ENCODE measurements at regions not wholly inside any gene's neighbourhood (a gene's known extent, or its start where the extent isn't known, plus 50 kb on each side); places are given as distances from the start of the nearest gene placed in this dataset.
"Not testable (repeated sequence)": the region's sequence is repeated elsewhere in the genome, so short reads cannot be mapped to it uniquely, and the experiment has no call there.

DNA sequence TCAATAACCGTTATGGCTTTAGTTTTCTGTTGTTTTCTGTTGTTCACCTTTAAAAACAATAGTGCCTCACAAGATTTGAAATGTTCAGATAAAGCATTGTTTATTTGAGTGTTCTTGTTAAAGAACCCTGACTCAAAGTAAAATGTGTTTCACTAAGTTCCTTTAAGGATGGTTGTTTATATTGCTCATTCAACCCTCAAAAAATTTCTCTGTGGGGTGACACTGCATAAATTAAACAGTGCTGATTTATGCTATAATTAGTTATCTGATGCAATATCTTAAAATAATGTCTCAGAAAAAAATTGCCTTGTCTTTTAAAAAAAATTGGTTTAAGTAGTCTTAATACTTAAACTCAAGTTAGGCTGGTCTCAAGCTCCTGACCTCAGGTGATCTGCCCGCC, 775.1 kb downstream of the FLRT2 start:
- no peak for DNase-seq

DNA sequence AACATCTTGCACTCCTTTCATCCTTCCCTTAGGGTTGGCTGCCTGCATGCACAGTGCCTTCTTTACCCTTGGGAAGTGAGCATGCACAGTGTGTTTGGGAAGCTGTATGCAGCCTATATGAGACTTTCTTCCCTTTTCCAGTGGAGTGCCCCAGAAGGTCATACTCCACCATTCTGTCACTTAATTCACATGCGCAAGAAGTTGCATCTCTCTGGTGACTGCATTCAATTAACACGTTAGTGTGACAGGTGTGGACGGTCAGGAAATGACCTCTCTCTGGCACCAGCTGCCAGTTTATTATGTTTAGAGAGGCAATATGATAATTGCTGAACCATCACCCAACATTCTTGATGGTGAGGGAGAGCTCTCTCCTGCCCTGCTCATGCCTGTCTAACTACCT, 770.0 kb downstream of the FLRT2 start:
- DNase-seq, result no peak

DNA sequence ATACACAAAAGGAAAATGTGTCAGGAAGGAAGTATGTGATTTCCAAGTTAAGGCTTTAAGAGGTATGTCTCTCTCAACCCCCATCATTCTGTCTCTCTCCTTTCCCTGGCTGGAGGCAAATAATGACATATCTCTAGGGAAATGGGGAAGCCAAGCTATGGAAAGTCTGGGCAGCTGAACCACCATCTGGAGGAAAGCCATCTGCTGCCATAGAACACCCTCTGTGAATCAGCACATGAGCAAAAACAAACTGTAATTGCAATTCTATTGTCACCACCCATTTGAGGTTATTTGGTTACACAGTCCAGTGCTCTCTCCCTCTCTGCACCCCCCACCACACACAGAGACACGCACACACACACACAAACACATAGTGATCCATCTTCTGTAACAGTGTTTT, 766.2 kb downstream of the FLRT2 start:
- no peak for DNase-seq

DNA sequence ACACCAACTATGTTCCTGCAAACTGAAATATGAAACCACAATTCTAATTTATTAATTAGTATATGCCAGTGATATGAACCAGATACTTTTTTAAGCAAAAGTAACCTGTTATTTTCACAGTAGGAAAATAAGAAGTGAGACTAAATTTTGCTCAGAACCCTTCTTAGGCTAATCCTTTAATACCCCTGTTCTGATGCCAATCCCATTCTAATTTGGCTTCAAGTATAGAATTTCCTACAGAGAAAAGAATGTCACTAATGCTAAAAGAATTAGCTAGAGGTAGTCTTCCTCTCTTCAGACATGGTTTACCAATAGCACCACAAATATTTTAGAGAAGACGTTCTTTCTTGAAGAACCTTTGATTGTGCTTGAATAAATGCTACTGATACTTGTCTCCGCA, 758.4 kb downstream of the FLRT2 start:
- no peak for DNase-seq

DNA sequence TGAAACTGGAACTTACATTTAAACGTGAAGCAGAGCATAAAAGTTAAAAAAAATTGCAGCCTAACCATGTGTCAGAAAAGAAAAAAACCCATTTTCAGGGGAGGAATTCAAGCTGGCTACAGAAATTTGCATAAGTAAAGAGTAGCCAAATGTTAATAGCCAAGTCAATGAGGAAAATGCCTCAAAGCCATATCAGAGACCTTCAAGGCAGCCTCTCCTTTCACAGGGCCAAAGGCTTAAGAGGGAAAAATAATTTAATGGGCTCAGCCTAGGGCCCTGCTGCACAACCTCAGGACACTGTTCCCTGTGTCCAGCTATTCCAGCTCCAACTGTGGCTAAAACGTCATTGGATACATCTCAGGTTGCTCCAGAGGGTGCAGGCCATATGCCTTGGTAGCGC, 749.5 kb downstream of the FLRT2 start:
- no peak for DNase-seq

DNA sequence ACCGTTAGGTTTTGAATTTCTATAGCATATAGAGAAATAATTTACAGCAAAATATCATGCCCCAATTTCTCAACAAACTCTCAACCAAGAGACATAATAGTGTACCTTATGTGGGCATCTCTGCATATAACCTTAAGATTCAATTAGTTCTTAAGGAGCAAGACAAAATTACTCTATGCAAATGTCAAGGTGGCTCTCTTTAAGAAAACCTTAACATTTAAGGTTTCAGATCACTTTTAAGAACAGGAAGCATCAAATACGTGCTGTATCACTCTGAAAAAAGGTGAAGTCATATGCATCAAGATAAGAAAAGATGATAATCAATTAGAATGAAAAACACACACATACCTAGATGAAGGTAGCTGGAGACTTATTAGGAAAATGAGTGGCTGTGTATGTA, 728.0 kb downstream of the FLRT2 start:
- no peak for DNase-seq

DNA sequence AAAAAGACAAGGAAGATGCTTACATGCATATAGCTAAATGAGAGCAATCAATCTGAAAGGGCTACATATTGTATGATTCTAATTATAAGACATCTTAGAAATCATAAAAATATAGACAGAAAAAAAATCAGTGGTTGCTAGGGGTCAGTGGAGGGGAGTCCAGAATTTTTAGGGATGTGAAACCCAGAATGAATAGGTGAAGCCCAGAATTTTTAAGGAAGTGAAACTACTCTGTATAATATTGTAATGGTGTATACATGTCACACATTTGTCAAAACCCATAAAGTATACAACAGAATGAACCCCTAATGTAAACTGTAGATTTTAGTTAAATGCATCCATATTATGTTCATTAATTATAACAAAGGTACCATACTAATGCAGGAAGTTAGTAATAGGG, 713.2 kb downstream of the FLRT2 start:
- DNase-seq, result no peak

DNA sequence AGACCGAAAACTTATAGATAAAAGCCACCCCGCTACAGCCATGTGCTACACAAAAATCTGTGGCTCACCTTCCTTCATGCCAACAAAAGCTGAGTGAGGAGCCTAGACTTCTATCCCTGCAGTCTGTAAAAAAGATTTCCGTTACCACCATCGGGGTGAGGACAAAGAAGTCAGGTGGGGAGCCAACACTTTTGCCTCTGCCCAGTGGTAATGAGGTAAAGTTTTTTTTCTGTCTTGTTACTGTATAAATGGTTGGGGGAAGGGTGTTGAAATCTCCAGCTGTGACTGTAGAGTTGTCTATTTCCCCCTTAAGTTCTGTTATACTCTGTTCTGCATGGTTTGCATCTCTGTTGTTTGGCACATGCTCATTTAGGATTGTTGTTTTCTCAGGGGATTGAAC, 707.8 kb downstream of the FLRT2 start:
- DNase-seq, result no peak

DNA sequence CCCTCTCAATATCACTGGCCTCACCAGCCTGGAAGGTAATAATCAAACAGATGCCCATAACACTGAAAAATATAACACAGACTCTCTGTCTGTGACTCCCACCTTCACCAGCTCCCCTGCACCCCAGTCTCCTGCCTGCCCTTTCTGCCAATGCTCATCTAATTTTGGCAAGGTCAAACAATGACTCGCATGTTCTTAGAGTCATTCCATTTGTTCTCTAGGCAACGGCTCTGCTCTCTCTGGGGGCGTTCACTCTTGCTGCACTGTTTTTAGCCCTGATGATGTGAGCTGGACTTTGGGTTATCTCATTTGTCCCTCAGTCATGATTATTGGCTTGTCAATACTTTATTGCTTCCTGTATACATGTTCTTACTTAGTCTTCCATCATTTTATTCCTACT, 691.8 kb downstream of the FLRT2 start:
- DNase-seq, result no peak

DNA sequence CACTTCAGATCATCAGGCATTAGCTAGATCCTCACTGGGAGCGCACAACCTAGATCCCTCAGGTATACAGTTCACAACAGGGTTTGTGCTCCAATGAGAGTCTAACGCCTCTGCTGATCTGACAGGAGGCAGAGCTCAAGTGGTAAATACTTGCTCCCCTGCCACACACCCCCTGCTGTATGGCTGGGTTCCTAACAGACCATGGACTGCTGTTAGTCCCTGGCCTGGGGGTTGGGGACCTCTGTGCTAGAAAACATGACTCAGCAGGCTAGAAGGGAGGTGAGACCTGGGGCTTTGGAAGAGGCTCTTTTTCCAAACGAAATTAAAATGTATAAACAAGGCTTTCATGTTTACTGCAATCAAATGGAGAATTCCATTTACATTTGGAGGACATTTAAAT, 691.1 kb downstream of the FLRT2 start:
- DNase-seq, result no peak

DNA sequence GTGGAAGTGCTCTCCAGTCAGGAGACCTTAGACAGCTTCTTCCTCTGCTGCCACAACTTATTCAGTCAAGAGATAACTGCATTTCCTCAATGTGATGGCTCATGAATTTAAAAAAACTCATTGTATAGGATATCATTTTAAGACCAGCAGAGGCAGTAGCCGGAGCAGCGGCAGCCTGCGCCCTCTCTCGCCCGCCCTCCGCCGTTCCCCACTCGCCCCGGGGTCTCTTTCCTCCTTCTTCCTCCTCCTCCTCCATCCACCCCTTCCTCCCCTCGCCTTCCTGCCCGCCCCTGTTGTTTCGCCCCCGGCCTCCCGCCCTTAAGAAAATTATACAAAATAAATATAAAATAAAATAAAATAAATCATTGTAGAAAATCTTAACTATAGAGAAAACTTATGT, 687.6 kb downstream of the FLRT2 start:
- no peak for DNase-seq

DNA sequence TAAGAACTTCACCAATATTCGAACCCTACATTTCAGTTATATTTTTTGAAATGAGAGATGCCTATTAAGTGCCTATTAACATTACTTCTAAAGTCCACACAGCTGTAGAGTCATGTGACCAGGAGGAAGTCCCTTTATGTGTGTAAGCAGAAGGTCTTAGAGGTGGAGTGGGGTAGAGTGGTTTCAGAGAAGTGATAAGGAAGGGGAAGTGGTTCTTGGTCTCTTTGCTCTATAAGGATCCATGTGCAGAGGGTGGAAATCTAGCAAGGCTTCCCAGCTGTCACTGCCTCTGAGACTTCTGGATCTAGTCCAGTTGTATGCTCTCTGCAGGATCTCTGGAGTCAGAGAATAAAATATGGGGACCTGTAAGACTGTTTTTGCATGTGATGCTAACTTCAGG, 673.9 kb downstream of the FLRT2 start:
- DNase-seq, result no peak

DNA sequence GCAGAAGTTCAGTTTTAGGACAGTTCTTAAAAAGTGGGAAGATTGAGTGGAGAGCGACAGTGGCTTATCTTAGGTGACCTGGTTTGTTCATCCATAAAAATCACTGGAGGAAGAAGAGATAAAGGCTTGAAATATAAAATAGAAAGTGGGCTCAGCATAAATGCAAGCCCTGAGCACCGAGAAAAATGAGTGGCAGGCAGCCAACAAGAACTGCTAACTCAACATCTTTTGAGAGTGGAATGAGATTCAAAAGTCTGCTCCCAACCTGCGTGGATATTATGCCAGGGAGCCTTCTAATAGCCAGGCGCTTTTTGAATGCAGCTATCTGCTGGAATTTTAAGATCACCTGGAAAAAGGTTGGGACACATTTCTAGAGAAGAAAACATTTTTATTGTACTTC, 666.5 kb downstream of the FLRT2 start:
- no peak for DNase-seq

DNA sequence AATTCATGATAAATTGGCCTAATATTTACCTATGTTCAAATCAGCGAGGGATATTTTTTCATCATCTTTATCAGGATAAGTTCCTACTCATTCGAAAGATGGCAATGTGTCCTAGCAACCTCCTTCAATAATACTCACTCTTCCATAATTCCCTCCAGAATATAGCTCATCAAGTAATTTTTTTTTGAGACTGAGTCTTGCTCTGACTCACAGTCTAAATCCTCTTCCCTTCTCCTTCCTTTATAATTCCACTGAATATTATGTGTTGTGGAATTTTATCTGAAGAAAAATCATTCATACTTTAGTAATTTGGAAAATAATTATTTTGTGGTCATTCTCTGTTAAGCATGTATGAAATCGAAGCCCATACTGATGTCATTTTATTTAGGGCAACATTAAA, 663.8 kb downstream of the FLRT2 start:
- no peak for DNase-seq

DNA sequence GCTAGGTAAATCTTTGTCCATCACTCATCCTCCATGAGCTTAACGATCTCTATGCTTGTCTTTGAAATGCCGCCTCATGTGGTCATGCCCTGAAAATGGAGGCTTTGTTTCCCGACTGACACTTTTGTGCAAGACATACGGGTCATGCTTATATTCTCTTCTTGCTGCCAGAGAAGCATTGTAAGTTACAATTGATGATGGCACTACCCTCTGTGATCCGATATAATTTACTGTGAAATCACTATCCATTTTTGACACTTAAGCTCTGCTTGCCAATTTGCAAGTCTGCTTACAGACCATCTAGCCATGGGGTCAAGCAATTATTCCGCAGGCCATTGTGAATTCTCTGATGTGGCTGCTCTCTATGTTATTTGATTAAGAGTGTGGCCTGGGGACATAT, 650.0 kb downstream of the FLRT2 start:
- no peak for DNase-seq

DNA sequence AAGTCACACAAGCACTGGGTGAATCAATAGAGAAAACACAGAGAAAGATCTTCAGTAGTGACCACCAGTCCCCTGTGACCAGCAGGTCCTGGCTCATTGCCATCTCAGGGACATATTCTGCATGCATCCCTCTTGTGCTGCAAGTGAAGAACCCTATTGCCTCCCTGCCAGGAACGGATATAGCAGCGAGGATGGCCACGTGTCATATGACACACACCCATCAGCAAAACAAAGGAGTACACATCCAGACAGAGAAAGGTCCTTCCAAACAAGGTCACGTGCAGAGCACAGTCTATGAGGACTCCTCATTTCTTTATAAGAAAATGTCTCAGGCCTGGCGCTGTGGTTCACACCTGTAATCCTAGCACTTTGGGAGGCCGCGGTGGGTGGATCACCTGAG, 638.4 kb downstream of the FLRT2 start:
- DNase-seq, result no peak

DNA sequence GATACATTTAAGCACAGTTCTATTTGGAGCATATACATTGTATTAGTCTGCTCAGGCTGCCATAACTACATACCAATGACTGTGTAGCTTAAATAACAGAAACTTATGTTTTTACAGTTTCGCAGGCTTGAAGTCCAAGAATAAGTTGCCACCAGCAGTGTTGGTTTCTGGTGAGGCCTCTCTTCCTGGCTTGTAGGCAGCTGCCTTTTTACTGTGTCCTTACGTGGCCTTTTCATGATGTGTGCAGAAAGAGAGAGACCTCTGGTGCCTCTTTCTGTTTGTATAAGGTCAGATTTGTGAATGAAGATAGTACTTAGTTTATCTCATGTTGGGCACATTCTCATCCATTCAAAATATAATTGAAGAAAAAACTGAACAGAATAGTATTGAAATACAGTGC, 636.6 kb downstream of the FLRT2 start:
- no peak for DNase-seq

DNA sequence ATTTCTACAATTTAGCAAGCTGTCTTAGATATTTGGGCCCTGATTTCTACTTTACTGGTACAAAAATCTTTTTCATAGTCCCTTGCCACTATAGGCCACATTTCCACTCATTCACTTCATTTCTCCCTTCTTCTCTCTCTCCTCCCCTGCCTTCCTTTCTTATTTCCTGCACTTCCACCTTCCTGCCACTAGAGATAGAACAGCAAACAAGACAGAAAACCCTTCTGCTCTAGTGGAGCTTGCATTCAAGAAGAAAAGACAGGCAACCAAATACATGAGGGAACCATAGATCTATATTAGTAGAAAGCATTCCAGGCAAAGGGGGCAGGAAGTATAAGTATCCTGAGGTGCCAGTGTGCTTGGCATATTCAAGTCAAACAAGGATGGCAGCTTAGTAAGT, 623.5 kb downstream of the FLRT2 start:
- DNase-seq, result no peak

DNA sequence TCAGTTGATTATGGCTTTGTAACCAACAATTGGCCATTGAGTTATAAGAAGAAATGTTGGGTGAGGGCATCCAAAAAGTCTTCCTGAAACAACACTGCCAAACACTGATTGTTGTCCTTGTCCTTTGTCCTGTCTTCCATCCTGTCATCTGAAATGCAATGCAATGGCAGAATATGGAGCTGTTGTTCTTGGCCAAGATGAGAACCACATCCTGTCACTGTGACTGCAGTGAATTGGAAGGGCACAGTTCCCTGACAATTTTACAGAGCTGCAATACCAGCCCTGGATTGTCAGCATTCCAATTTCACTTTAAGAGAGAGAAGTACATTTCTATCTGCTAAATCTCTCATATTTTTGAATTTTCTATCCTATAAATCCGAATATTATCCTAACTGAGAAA, 613.3 kb downstream of the FLRT2 start:
- DNase-seq, result no peak

DNA sequence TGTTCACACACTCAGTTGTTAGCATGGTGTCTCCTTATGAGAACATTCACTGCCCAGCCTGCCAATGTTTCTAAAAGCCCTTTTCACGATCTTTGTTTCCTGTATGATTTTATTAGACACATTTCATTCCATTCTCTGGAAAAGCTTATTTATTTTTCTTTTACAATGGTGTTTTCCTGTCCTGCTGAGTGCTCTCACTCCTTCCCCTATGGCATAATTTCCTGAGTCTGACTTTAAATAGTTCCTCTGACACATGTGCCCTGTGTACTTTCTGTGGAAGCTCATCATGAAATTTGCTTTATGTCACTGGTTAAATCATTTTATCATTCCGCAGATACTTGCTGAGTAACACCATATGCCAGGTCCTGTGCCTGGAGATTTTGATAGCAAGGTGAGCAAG, 612.0 kb downstream of the FLRT2 start:
- no peak for DNase-seq

DNA sequence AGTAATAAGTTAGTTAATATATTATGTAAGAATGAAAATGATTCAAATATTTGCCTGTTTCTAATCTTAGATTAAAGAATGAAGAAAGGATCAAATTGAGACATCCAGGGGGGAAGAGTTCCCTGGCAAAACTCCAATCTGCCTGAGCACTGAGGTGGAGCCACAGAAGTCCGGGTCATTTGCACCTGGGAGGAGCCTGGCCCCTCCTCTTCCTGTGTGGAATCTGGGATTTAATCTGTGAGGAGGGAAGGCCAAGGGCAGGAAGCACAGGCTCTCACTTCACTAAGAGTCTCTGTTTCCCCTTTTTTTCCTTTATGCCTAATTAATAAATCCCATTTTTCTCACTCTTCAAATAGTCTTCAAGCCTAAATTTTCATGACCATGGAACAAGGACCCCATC, 599.5 kb downstream of the FLRT2 start:
- DNase-seq, result no peak

DNA sequence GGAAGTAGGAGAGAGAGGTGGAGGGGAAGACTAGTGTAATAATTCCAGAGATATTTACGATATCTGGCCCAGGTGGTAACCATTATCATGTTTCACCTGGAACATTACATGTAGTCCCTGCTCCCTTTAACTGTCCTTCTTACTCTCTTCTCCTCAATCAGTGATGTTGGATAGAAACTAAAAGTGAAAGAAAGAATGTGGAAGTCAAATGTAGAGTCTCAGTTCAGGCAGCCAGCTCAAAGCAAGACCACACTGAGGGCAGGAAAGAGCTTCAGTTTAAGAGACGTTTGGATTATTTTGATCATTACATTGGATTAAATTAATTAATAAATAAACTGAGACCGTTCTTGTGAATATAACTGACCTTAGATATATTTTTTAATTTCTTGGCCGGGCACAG, 594.4 kb downstream of the FLRT2 start:
- DNase-seq, result no peak

DNA sequence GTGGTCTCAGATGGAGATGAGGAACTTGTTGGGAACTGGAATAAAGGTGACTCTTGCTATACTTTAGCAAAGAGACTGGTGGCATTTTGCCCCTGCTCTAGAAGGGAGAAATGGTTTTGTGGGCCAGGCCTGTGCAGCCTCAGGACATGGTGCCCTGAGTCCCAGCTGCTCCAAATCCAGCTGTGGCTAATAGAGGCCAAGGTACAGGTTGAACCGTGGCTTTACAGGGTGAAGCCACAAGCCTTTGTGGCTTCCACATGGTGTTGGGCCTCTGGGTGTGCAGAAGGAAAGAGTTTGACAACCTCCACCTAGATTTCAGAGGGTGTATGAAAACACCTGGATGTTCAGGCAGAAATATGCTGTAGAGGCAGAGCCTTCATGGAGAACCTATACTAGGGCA, 586.0 kb downstream of the FLRT2 start:
- DNase-seq, result no peak

DNA sequence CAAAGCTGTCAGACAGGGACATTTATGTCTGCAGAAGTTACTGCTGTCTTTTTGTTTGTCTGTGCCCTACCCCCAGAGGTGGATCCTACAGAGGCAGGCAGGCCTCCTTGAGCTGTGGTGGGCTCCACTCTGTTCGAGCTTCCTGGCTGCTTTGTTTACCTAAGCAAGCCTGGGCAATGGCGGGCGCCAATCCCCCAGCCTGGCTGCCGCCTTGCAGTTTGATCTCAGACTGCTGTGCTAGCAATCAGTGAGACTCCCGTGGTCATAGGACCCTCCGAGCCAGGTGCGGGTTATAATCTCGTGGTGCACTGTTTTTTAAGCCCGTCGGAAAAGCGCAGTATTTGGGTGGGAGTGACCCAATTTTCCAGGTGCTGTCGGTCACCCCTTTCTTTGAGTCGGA, 580.9 kb downstream of the FLRT2 start:
- not testable (repeated sequence) for DNase-seq

DNA sequence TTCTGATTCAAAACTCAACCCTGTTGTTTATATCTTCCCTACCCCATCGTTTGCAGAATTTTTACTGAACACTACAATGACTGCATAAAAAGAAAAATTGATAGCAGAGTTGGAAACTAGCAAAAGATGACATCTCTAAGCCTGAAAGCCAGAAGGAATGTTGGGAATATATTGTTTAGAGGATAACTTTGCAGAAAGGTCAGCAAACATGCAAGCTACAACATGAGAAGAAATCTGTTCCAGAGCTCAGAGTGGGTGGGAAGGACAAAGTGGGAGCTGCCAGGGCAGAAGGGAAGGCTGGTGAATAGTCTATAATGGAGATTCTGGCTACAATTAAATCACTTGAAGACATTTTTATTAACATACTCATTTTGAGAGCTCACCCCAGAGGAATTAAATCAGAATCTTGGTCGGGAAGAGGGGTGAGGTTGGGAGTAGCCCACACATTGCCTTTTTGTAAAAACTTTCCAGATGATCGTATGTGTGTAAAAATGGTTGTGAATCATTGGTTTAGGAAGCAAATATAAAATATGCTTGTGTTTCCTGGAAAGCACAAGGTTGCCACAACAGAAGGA, 574.8 kb downstream of the FLRT2 start:
- DNase-seq, result no peak

DNA sequence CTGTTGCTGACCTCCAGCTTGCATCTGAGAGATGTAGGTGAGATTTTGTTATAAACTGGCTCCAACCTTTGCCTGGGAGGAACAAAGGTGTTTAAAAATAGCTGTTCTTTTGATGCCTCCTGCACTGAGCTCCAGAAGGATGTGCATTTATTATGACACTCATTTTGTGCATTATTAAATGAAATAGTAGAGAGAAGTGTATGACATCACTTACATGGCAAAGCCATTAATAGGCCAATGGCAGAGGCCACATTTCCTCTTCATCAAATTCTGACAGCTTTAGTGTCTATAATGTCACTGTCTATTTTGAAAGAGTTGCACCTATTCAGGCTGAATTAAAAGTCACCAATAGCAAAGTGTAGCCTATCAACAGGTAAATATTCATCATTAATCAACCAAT, 564.6 kb downstream of the FLRT2 start:
- DNase-seq, result no peak

Measured in activated T-cell treated with anti-CD3 and anti-CD28 coated beads, Interleukin-2, amount 50 U/mL, for 48 hours (primary cell).